SHP77 (cell line): ENCODE measurements at regions not wholly inside any gene's neighbourhood (a gene's known extent, or its start where the extent isn't known, plus 50 kb on each side); places are given as distances from the start of the nearest gene placed in this dataset.
A peak's percentile ranks its signal among the peaks of the same experiment; 100 is the strongest.

Experiments
- DNase-seq, 2 experiments: peaks; one replicate each; lab custom pipeline; 2025; lab: John Stamatoyannopoulos, UW

DNA sequence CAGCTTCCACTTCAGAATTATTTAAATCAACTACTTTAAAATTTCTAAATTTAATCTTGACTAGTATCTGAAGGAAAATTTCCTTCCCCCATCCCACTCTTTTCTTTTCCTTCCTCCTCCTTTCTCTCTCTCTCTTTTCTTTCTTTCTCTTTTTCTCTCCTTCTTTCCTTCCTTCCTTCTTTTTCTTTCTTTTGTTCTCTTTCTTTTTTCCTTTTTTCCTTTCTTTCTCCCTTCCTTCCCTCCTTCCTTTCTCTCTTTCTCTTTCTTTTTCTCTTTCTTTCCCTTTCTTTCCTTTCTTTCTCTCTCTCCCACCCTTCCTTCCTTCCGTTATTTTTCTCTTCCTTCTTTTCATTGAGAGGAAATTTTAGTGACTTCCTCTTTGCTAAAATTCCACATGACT lies 132.0 kb upstream of the CDH19 start:
- DNase-seq = no peak

DNA sequence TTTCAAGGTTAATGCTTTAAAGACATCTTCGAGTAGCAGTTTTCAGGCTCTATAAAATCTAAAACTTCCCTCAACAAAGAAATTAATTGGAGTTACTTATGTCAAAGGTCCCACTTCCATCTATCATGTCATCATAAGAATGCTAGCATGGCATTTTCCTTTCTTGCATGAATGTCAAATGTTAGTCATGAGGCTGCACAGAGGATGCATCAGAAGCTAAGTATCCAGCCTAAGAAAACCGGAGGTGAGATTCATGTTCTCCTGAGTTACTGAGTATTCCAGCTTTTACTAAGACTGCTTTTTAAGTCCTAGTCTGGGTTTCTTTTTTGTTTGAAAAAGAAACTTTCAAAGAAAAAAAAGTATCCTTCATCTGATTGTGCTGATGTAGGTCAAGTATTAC lies 130.6 kb upstream of the CDH19 start:
- no peak for DNase-seq

GRCh38 chr18:66731890-66732289 lies 128.0 kb upstream of the CDH19 start:
- no peak for DNase-seq

DNA sequence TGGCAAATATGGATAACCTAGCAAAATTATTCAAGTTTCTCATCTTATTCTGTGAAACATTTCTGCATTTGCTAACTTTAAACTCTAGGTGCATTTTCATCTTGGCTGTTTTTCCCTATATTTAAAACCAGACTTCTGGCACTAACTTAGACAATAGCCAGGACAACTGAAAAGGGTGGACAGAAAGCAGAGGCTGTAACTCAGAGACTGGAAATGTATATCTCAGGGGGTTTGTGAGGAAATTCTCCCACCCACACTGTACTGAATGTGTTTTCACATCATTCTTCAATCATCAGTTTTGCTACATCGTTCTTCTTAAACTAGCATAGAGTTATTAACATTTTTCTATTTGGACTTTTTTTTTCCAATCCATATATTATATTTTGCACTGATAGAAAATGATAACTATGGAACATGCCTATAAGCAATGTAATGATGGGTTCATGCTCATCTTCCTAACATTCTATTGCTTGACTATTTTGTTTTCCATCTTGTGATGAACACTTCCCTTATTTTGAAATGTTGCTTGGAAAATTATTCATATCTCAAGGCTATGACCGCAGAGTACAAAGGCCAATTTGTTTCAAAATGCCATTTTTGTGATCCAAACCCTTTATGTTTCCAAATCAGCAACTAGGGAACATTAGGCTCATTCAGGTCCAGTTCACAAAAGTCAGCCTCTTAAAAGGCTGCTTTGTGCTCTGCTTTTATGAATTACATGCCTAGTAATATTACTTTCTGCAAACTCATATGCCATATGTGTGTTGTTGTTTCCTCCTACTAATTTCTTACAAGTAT lies 125.8 kb upstream of the CDH19 start:
- no peak for DNase-seq

DNA sequence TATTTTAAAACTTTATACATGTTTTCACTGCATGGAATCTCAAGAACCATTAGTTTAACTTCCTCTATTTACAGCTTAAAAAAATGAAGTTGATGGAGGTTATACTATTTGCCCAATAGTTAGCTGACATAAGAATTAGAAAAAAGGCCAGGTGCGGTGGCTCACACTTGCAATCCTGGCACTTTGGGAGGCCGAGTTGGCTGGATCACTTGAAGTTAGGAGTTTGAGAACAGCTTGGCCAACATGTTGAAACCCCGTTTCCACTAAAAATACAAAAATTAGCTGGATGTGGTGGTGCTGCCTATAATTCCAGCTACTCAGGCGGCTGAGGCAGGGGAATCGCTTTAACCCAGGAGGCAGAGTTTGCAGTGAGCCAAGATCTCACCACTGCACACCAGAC lies 125.1 kb upstream of the CDH19 start:
- DNase-seq = no peak

DNA sequence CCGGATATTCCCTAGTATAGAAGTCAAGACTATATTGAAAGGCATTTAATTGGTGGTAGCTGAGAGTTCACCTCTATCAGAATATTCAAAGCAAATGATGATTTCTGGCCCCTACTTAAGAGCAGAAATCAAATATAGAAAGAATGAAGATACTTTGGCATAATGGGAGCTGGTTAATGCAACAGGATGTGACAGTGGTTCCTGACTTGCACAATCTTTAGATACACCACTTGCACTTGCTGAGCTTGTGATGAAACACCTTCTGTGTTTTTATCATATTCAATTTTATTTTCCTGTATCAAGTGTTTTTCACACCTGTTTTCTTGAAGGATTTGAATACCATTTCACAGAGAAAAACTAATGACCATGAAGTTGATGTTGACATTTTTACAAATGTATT lies 124.1 kb upstream of the CDH19 start:
- DNase-seq = no peak

DNA sequence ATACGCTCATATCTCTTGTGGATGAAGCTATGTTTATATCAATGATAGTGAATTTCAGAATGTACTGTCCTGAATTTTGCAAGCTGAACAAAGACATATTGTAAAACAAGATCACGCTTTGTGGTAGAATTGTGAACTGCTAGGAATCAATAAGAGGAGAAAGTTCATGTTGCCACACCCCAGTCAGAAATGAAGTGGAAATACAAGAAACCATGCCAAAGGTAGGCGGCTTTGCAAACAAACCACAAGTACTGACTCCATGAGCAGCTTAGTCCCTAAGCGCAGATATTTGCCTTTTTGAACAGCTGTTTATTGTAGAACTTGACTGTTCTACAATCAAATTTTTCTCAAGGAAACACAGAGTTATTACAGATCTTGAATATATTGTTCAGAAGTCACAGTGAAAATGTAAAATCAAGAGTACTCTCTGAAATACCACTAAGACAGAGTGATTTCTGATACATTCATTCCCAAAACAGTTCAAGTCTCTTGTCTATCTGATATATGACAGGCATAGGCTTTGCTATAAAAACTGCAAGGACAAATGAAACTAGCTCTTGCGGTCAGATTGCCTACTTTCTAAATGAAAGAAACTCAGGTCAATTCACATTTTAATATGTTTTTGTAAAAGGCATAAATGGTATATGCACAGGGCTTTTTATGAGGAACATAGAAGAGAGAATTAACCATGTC lies 120.9 kb upstream of the CDH19 start:
- DNase-seq = no peak

- DNase-seq = no peak
Observed at GRCh38 chr18:66722671-66723070, 118.8 kb upstream of the CDH19 start.

- DNase-seq = no peak
Observed at GRCh38 chr18:66708646-66709045, 104.8 kb upstream of the CDH19 start.

GRCh38 chr18:66707473-66707872 lies 103.6 kb upstream of the CDH19 start:
- no peak for DNase-seq

DNA sequence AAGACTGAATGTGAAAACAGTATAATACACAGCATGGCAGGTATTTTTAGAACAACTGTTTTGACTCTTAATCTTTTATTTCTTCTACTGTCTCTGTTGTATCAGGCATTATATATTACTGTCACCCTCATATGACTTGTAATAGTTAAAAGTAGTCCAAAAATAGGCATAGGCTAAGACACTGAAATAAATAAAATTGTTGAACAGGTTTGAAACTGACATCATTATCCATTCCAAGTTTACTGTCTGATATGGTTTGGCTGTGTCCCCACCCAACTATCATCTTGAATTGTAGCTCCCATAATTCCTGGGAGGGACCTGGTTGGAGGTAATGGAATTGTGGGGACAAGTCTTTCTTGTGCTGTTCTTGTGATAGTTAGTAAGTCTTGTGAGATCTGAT lies 91.4 kb upstream of the CDH19 start:
- no peak for DNase-seq

GRCh38 chr18:66694852-66695251 lies 91.0 kb upstream of the CDH19 start:
- no peak for DNase-seq

DNA sequence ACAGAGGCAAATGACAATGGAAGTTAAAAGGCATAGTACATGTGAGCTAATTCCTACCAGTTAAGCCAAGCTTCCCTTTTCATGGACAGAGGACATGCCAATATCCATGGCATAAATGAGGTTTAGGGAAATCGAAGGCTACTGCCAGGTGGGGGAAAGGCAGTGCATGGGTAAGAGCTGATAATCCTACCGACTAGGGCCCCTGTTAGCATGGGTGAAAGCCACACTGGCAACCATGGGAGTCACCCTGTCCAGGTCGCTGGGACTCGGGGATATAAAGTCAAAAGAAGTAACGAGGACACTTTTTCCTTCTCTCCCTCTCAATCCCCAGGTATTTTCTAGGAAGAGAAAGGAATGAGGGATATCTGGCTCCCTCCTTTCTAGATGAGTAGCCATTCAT lies 83.7 kb upstream of the CDH19 start:
- no peak for DNase-seq

- peak; percentile 40 to 51 for DNase-seq
Observed at GRCh38 chr18:66682855-66683322, 79.0 kb upstream of the CDH19 start.

DNA sequence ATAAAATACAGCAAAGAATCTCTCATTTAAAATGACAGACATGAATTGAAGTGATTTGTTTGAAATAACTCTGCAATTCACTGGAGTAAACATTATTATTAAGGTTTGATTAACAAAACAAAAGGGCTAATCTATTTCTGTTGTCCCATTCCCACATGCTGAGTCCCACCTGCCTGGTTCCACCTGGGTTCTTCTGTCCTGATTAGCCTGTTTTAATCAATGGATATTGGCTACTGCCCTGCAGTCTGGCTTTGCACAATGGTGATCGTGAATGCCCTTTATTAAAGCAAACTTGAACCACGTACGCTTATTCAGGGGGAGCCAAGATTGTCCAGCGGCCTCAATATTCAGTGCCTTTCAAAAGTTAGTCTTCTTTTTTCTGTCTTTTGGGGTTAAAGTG lies 72.8 kb upstream of the CDH19 start:
- DNase-seq = no peak

DNA sequence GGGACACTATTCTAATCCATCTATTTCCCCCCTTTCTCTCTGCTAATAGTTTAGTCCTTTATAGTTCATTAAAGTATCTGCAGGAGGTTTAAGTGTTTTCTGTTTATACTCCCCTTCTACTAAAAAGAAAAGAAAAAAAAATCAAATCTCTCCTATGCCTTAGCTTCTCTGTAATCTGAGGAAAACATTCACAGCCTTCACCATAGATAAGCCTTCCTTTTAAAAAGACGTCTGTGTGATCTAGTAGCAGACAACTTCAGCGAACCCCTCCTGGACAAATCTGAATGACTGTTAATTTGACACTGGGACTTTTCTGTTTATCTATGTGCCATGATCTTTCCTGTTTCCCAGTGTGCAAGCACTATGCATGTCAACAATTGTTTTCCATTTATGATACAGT lies 70.4 kb upstream of the CDH19 start:
- no peak for DNase-seq

DNA sequence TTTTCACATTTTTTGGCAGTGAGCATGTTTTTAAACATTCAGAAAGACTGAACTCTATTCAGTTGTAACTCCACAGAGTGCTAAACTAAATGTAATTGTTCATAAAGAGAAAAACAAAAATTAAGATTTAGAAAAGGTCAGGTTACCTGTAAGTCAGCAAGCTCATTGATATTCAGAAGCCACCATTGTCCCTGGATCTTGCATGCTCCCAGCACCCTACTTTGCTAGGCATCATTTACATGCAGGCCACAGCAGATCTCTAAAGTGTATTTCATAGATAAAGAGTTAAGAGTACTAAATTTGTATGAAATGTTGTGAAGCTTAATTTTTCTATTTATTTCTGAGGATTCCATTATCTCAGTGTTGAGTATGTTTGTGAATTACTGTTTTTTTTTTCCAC lies 64.8 kb upstream of the CDH19 start:
- no peak for DNase-seq

- DNase-seq = no peak
Observed at GRCh38 chr18:66662632-66663031, 58.7 kb upstream of the CDH19 start.

- DNase-seq = no peak
Observed at GRCh38 chr18:66655407-66655806, 51.5 kb upstream of the CDH19 start.
